Stomach (tissue), 4 donors: ENCODE measurements at regions not wholly inside any gene's neighbourhood (a gene's known extent, or its start where the extent isn't known, plus 50 kb on each side); places are given as distances from the start of the nearest gene placed in this dataset.

Experiments used
- POLR2AphosphoS5 ChIP-seq, 3 donors: sonication (generic); formaldehyde crosslinking; IDR thresholded peaks; one replicate each; pipeline ENCODE4 v1.6.1; 2016; ENCODE audit warnings: antibody characterized with exemption in 3 of 3
- TF ChIP-seq, protein P1 (sequence below), 7 experiments: fragments of 450-650 bp in 4 of 7; fragments of 200-600 bp in 3 of 7; sonication (generic) in 3 of 7; IDR thresholded peaks; one replicate each; pipeline ENCODE4 v1.5.1; 2016 to 2019; ENCODE audit warnings: antibody characterized with exemption in 7 of 7, control low read depth in 2 of 7, mild to moderate bottlenecking in 1 of 7

DNA sequence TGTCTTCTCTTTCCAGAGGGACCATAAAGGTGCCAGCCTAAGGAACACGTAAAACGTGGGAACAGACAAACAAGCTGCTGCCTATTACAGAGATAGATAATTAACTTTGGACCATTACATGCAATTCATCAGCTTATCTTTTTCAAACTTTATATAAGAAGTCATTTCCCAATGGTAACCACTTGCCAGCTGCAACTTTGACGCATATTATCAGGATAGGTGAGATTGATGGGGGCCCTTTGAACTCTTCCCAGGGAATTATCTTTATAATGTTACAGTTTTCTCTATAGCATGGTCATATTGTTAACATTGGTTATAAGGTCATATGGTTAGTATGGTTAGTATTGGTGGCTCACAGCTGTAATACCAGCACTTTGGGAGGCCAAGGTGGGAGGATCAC lies 94.1 kb upstream of the BMP2K start:
- no peak for TF ChIP-seq POLR2AphosphoS5 (IDR thresholded peaks at IDR 0.05)
- TF ChIP-seq, protein P1, sequence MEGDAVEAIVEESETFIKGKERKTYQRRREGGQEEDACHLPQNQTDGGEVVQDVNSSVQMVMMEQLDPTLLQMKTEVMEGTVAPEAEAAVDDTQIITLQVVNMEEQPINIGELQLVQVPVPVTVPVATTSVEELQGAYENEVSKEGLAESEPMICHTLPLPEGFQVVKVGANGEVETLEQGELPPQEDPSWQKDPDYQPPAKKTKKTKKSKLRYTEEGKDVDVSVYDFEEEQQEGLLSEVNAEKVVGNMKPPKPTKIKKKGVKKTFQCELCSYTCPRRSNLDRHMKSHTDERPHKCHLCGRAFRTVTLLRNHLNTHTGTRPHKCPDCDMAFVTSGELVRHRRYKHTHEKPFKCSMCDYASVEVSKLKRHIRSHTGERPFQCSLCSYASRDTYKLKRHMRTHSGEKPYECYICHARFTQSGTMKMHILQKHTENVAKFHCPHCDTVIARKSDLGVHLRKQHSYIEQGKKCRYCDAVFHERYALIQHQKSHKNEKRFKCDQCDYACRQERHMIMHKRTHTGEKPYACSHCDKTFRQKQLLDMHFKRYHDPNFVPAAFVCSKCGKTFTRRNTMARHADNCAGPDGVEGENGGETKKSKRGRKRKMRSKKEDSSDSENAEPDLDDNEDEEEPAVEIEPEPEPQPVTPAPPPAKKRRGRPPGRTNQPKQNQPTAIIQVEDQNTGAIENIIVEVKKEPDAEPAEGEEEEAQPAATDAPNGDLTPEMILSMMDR (IDR thresholded peaks at IDR 0.05), result no peak
